ENCODE measurements at regions not wholly inside any gene's neighbourhood (a gene's known extent, or its start where the extent isn't known, plus 50 kb on each side); places are given as distances from the start of the nearest gene placed in this dataset.

GRCh38 chr20:22758815-22759214 is 174.4 kb upstream of the FOXA2 start:
- in situ Hi-C loops (cut with MboI; ENCODE audit: low sequenced_read_pairs) (no loop called here), dilution Hi-C loops (cut with HindIII; ENCODE audit: low sequenced_read_pairs, unreplicated experiment) (no loop called here), intact Hi-C loops (cut with micrococcal nuclease) (no loop called here)
- no peak for ATAC-seq (ENCODE audit: low read depth)
- H3K79me1 ChIP-seq (ENCODE audit: low read depth in 1 of 2, low read length in 2 of 2) = no peaks in the 10 kb centered on the region
- H3K4me2 ChIP-seq (ENCODE audit: low read depth, low read length) = no peak overlapping the region
- H4K5ac ChIP-seq (ENCODE audit: low read depth, low read length) = no peak overlapping the region
- H3K27ac ChIP-seq (ENCODE audit: insufficient read depth, low read length) = no peak overlapping the region
- no peak overlapping the region for H3K23ac ChIP-seq (ENCODE audit: low read depth, low read length)
- no peak overlapping the region for H2BK120ac ChIP-seq (ENCODE audit: low read depth, low read length)
- no peak overlapping the region for H3K9ac ChIP-seq (ENCODE audit: low read depth, low read length)
- no peaks in the 10 kb centered on the region for H4K20me1 ChIP-seq (ENCODE audit: insufficient read depth, low read length)
- no peak overlapping the region for H2BK5ac ChIP-seq (ENCODE audit: low read depth, low read length, poor library complexity, severe bottlenecking)
- no peak overlapping the region; a peak in 1 of 4 replicates for H4K8ac ChIP-seq (ENCODE audit: low read depth in 2 of 2, low read length in 2 of 2)
- no peak overlapping the region for H2AK5ac ChIP-seq (ENCODE audit: low read depth, low read length)
- DNase-seq = no peak
- H4K91ac ChIP-seq (ENCODE audit: insufficient read depth, low read depth, low read length) = no peak overlapping the region
- no peaks in the 10 kb centered on the region for H3K36me3 ChIP-seq (ENCODE audit: control insufficient read depth, insufficient read depth, low read length)
- no CpG with 5 or more reads among the region's 3 CpGs for WGBS, 2 experiments (ENCODE audit: extremely low coverage in 2 of 2, insufficient read length in 1 of 2)
- no peaks in the 10 kb centered on the region for H3K9me3 ChIP-seq (ENCODE audit: control insufficient read depth, insufficient read depth, low read length)
- H3K9me1 ChIP-seq (ENCODE audit: insufficient read depth, low read length) = no peaks in the 10 kb centered on the region
- POLR2A ChIA-PET (ENCODE audit: unreplicated experiment) = no interaction called here
- no peak overlapping the region for H3K18ac ChIP-seq (ENCODE audit: low read depth, low read length)
- no peak overlapping the region for H2AFZ ChIP-seq (replicated peaks; ENCODE audit: low read length, poor library complexity)
- no peak overlapping the region for H3K4me3 ChIP-seq (ENCODE audit: insufficient read depth, low read depth, low read length)
- no peak overlapping the region for H3K56ac ChIP-seq (ENCODE audit: extremely low read depth, insufficient read depth, low read length)
- H2BK20ac ChIP-seq (ENCODE audit: low read depth, low read length) = no peak overlapping the region
- H2BK15ac ChIP-seq (ENCODE audit: low read depth, low read length) = no peak overlapping the region
- H3K4ac ChIP-seq (ENCODE audit: low read depth, low read length) = no peak overlapping the region
- CTCF ChIA-PET = no interaction called here
- H3K27me3 ChIP-seq (ENCODE audit: control insufficient read depth, insufficient read depth, low read length) = no peaks in the 10 kb centered on the region
- no peak overlapping the region for H2AK9ac ChIP-seq (replicated peaks; ENCODE audit: low read depth, low read length, poor library complexity)
- H3K14ac ChIP-seq (replicated peaks; ENCODE audit: low read depth, low read length) = no peak overlapping the region
- TF ChIP-seq SMC3 (IDR thresholded peaks at IDR 0.05; ENCODE audit: low read depth, low read length) (no peak), USF2 (IDR thresholded peaks at IDR 0.05; ENCODE audit: low read depth, low read length) (no peak), MXI1 (IDR thresholded peaks at IDR 0.05; ENCODE audit: borderline replicate concordance, low read depth, low read length) (no peak), RCOR1 (IDR thresholded peaks at IDR 0.05; ENCODE audit: insufficient replicate concordance, low read length) (no peak), NFE2L2 (IDR thresholded peaks at IDR 0.05; ENCODE audit: low read depth, low read length) (no peak), FOS (IDR thresholded peaks at IDR 0.05; ENCODE audit: low read depth, low read length) (no peak), CHD1 (IDR thresholded peaks at IDR 0.05; ENCODE audit: low read depth, low read length) (no peak), BHLHE40 (IDR thresholded peaks at IDR 0.05; ENCODE audit: low read depth, low read length) (no peak), MAZ (IDR thresholded peaks at IDR 0.05; ENCODE audit: borderline replicate concordance, low read depth, low read length) (no peak), POLR2A (IDR thresholded peaks at IDR 0.05; ENCODE audit: low read depth, low read length) (no peak), CEBPB (IDR thresholded peaks at IDR 0.05; ENCODE audit: low read depth, low read length) (no peak), MAFK (IDR thresholded peaks at IDR 0.05; ENCODE audit: low read depth, low read length) (no peak), CTCF (conservative IDR thresholded peaks at IDR 0.05; ENCODE audit: low read depth, low read length) (no peak), ELK1 (IDR thresholded peaks at IDR 0.05; ENCODE audit: borderline replicate concordance, low read depth, low read length) (no peak), RAD21 (IDR thresholded peaks at IDR 0.05; ENCODE audit: low read length) (no peak), RFX5 (IDR thresholded peaks at IDR 0.05; ENCODE audit: low read depth, low read length) (no peak)
- no TSS peak for BruUV-seq (replicated peaks)
- peaks cover 11% of the 10 kb centered on the region for H3K4me1 ChIP-seq (ENCODE audit: control insufficient read depth, insufficient read depth, low read length)
